DND-41 (cell line): ENCODE measurements at regions not wholly inside any gene's neighbourhood (a gene's known extent, or its start where the extent isn't known, plus 50 kb on each side); places are given as distances from the start of the nearest gene placed in this dataset.

ENCODE experiments used
- CTCF ChIP-seq: IDR thresholded peaks from 2 replicates; pipeline ENCODE4 v1.5.1; 2012; ENCODE audit warnings: borderline replicate concordance, low read length, moderate library complexity, mild to moderate bottlenecking; ENCODE audit not compliant: poor library complexity, severe bottlenecking; ENCODE audit errors: extremely low read depth
- EZH2 ChIP-seq: IDR thresholded peaks from 3 replicates; pipeline ENCODE4 v1.6.1; 2012; ENCODE audit warnings: borderline replicate concordance, low read depth, mild to moderate bottlenecking, moderate library complexity, low read length, inconsistent platforms; ENCODE audit not compliant: severe bottlenecking

GRCh38 chr6:14705841-14706377 lies 540.0 kb upstream of the JARID2 start:
- no peak for TF ChIP-seq CTCF
- TF ChIP-seq EZH2: no peak
